ENCODE measurements at regions not wholly inside any gene's neighbourhood (a gene's known extent, or its start where the extent isn't known, plus 50 kb on each side); places are given as distances from the start of the nearest gene placed in this dataset.

GRCh38 chr6:3991941-3992340, 87.0 kb downstream of the FAM217A start:
- Histone ChIP-seq H3K4me3 (no peak overlapping the region), H3K27me3 (no peaks in the 10 kb centered on the region), H3K4me1 (replicated peaks in 1 of 2) (peaks cover 4 to 6% of the 10 kb centered on the region in 2 donors), H3K27ac (no peak overlapping the region), H3K9me3 (replicated peaks in 1 of 3) (no peaks in the 10 kb centered on the region), H3K36me3 (replicated peaks in 1 of 2) (no peaks in the 10 kb centered on the region)
- DNase-seq = no peak
- no peak for TF ChIP-seq POLR2A (IDR thresholded peaks at IDR 0.05)
- TF ChIP-seq CTCF (IDR thresholded peaks at IDR 0.05) = no peak
- WGBS, 4 donors = 77 to 90% (median 82%) methylated on average over 4 of the region's 4 CpGs
- intact Hi-C loops (cut with DNase I) = loop anchor here in 1 of 2 donors (5.0 to 10.0 kb wide), 2 partner anchors 245 to 717 kb away; no protein-coding TSS in a partner anchor

GRCh38 chr6:3996349-3996748, 82.6 kb downstream of the FAM217A start:
- H3K27ac ChIP-seq = no peak overlapping the region
- 93 to 97% (median 96%) methylated on average over 4 of the region's 4 CpGs for WGBS, 4 donors
- TF ChIP-seq CTCF (IDR thresholded peaks at IDR 0.05) (no peak), POLR2A (IDR thresholded peaks at IDR 0.05) (no peak)
- no peaks in the 10 kb centered on the region for H3K27me3 ChIP-seq
- peaks cover 0 to 7% of the 10 kb centered on the region in 2 donors for H3K4me1 ChIP-seq (replicated peaks in 1 of 2)
- no peaks in the 10 kb centered on the region for H3K36me3 ChIP-seq (replicated peaks in 1 of 2)
- intact Hi-C loops (cut with DNase I) = loop anchor here in 1 of 2 donors (10.0 kb wide), 1 partner anchor 722 kb away; no protein-coding TSS in a partner anchor
- no peak for DNase-seq
- no peaks in the 10 kb centered on the region for H3K9me3 ChIP-seq (replicated peaks in 1 of 3)
- no peak overlapping the region for H3K4me3 ChIP-seq

- intact Hi-C loops (cut with DNase I) = loop anchor here in 1 of 2 donors (10.0 kb wide), 1 partner anchor 722 kb away; no protein-coding TSS in a partner anchor
- 55 to 68% (median 61%) methylated on average over 3 of the region's 3 CpGs for WGBS, 4 donors
- no peak overlapping the region for H3K4me3 ChIP-seq
- no peak for TF ChIP-seq CTCF (IDR thresholded peaks at IDR 0.05)
- TF ChIP-seq POLR2A (IDR thresholded peaks at IDR 0.05) = no peak
- H3K27ac ChIP-seq = no peak overlapping the region
- H3K27me3 ChIP-seq = no peaks in the 10 kb centered on the region
- H3K4me1 ChIP-seq (replicated peaks in 1 of 2) = peaks cover 0 to 7% of the 10 kb centered on the region in 2 donors
- no peaks in the 10 kb centered on the region for H3K36me3 ChIP-seq (replicated peaks in 1 of 2)
- DNase-seq = no peak
- no peaks in the 10 kb centered on the region for H3K9me3 ChIP-seq (replicated peaks in 1 of 3)
Measured at GRCh38 chr6:3997177-3997770, 81.7 kb downstream of the FAM217A start.

GRCh38 chr6:3999800-4000661, 78.9 kb downstream of the FAM217A start:
- no peak overlapping the region for H3K27ac ChIP-seq
- H3K27me3 ChIP-seq = no peaks in the 10 kb centered on the region
- no peaks in the 10 kb centered on the region for H3K36me3 ChIP-seq (replicated peaks in 1 of 2)
- peaks cover 0 to 7% of the 10 kb centered on the region in 2 donors for H3K4me1 ChIP-seq (replicated peaks in 1 of 2)
- intact Hi-C loops (cut with DNase I) = loop anchor here in 1 of 2 donors (10.0 kb wide), 1 partner anchor 725 kb away; no protein-coding TSS in a partner anchor
- no peaks in the 10 kb centered on the region for H3K9me3 ChIP-seq (replicated peaks in 1 of 3)
- no peak overlapping the region for H3K4me3 ChIP-seq
- TF ChIP-seq CTCF (IDR thresholded peaks at IDR 0.05) (no peak), POLR2A (IDR thresholded peaks at IDR 0.05) (no peak)
- 81 to 89% (median 85%) methylated on average over 4 of the region's 4 CpGs for WGBS, 4 donors
- no peak for DNase-seq

Data from adrenal gland (tissue), 9 donors.